SU-DHL-6 (cell line): ENCODE measurements at regions not wholly inside any gene's neighbourhood (a gene's known extent, or its start where the extent isn't known, plus 50 kb on each side); places are given as distances from the start of the nearest gene placed in this dataset.

Source experiments
- H2AFZ ChIP-seq: fragments of 200-600 bp; sonication (generic); 2 replicates; pipeline ENCODE4 v1.6.1; 2014; ENCODE audit warnings: low read depth, mild to moderate bottlenecking, moderate library complexity, mixed read lengths, antibody characterized with exemption, low read length; ENCODE audit not compliant: severe bottlenecking
- H3F3A ChIP-seq: fragments of 200-600 bp; shearing (Covaris generic); 2 replicates; pipeline ENCODE4 v1.6.0; 2016; ENCODE audit warnings: antibody characterized with exemption, mild to moderate bottlenecking; ENCODE audit not compliant: insufficient read depth
- H3K27ac ChIP-seq: fragments of 200-600 bp; sonication (generic); 2 replicates; pipeline ENCODE4 v1.5.1; 2016; ENCODE audit warnings: low read depth, mild to moderate bottlenecking, low read length, moderate library complexity, mixed read lengths
- H3K27me3 ChIP-seq: fragments of 200-600 bp; sonication (generic), shearing (Covaris generic); 2 replicates; pipeline ENCODE4 v1.6.0; 2014; ENCODE audit warnings: mild to moderate bottlenecking, low read length
- H3K36me3 ChIP-seq: fragments of 200-600 bp; sonication (generic); 2 replicates; pipeline ENCODE4 v1.6.1; 2014; ENCODE audit warnings: mild to moderate bottlenecking, low read length, mixed read lengths
- H3K4me2 ChIP-seq: fragments of 300-600, 200-600 bp; shearing (Covaris generic), sonication (generic); 2 replicates; pipeline ENCODE4 v1.6.0; 2014; ENCODE audit warnings: low read length, low read depth, mild to moderate bottlenecking; ENCODE audit not compliant: poor library complexity, severe bottlenecking
- H3K4me3 ChIP-seq: fragments of 200-600 bp; sonication (generic); 2 replicates; pipeline ENCODE4 v1.5.1; 2014; ENCODE audit warnings: antibody characterized with exemption, low read length, mild to moderate bottlenecking, mixed read lengths; ENCODE audit not compliant: insufficient read depth, poor library complexity, severe bottlenecking
- H3K79me2 ChIP-seq: fragments of 200-600 bp; sonication (generic); 2 replicates; pipeline ENCODE4 v1.6.1; 2014; ENCODE audit warnings: mild to moderate bottlenecking, low read length, moderate library complexity; ENCODE audit not compliant: insufficient read depth
- H3K9ac ChIP-seq: fragments of 200-600 bp; sonication (generic); 2 replicates; pipeline ENCODE4 v1.7.0; 2014; ENCODE audit warnings: mild to moderate bottlenecking, low read length
- H3K9me2 ChIP-seq: fragments of 200-600 bp; sonication (generic); replicated peaks from 2 replicates; pipeline ENCODE4 v1.6.1; 2014; ENCODE audit warnings: low read length; ENCODE audit not compliant: insufficient read depth
- H3K9me3 ChIP-seq: fragments of 200-600 bp; sonication (generic); 2 replicates; pipeline ENCODE4 v1.6.1; 2014; ENCODE audit warnings: low read length, mixed read lengths; ENCODE audit not compliant: insufficient read depth
- H4K20me1 ChIP-seq: fragments of 200-600 bp; sonication (generic); 2 replicates; pipeline ENCODE4 v1.6.1; 2014; ENCODE audit warnings: low read depth, mild to moderate bottlenecking, antibody characterized with exemption, low read length, moderate library complexity, mixed read lengths
- EZH2phosphoT487 ChIP-seq: fragments of 200-600 bp; sonication (generic), shearing (Covaris generic); conservative IDR thresholded peaks from 2 replicates; pipeline ENCODE4 v1.6.1; 2018; ENCODE audit warnings: mild to moderate bottlenecking, antibody characterized with exemption, low read length, moderate library complexity, mixed read lengths
- TF ChIP-seq, protein P1 (sequence below): fragments of 200-600 bp; sonication (generic); IDR thresholded peaks from one replicate; pipeline ENCODE4 v1.5.1; 2017; ENCODE audit warnings: antibody characterized with exemption, mild to moderate bottlenecking, low read length, moderate library complexity; ENCODE audit not compliant: insufficient read depth, poor library complexity, severe bottlenecking

DNA sequence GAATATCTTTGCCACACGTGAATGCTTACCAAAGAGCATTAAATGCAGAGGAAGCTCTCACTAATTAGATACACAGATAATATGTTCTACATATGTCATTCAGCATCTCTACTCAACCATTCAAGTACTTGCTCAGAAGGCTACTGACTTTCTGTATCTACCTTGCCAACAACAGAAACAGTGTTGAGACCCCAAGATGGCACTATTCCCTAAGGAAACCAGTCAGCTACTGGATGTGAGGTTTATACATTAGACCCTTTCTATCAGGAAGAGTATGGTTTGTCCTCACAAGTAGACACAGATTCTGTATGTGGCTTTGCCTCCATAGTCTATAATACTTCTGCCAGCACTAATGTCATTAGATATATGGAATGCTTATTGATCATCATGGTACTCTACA is 443.9 kb upstream of the INTU start:
- no peaks in the 10 kb centered on the region for H4K20me1 ChIP-seq
- no peaks in the 10 kb centered on the region for H3K36me3 ChIP-seq
- H3K79me2 ChIP-seq, result no peaks in the 10 kb centered on the region
- H3K9me3 ChIP-seq, result no peaks in the 10 kb centered on the region
- H3K4me2 ChIP-seq, result no peak overlapping the region
- no peak overlapping the region for H3K4me3 ChIP-seq
- H3K9me2 ChIP-seq, result no peaks in the 10 kb centered on the region
- no peaks in the 10 kb centered on the region for H3F3A ChIP-seq
- H3K27me3 ChIP-seq, result no peaks in the 10 kb centered on the region
- no peak overlapping the region for H2AFZ ChIP-seq
- TF ChIP-seq, protein P1, sequence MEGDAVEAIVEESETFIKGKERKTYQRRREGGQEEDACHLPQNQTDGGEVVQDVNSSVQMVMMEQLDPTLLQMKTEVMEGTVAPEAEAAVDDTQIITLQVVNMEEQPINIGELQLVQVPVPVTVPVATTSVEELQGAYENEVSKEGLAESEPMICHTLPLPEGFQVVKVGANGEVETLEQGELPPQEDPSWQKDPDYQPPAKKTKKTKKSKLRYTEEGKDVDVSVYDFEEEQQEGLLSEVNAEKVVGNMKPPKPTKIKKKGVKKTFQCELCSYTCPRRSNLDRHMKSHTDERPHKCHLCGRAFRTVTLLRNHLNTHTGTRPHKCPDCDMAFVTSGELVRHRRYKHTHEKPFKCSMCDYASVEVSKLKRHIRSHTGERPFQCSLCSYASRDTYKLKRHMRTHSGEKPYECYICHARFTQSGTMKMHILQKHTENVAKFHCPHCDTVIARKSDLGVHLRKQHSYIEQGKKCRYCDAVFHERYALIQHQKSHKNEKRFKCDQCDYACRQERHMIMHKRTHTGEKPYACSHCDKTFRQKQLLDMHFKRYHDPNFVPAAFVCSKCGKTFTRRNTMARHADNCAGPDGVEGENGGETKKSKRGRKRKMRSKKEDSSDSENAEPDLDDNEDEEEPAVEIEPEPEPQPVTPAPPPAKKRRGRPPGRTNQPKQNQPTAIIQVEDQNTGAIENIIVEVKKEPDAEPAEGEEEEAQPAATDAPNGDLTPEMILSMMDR, result no peak
- TF ChIP-seq EZH2phosphoT487, result no peak
- no peak overlapping the region for H3K27ac ChIP-seq
- H3K9ac ChIP-seq, result no peak overlapping the region

DNA sequence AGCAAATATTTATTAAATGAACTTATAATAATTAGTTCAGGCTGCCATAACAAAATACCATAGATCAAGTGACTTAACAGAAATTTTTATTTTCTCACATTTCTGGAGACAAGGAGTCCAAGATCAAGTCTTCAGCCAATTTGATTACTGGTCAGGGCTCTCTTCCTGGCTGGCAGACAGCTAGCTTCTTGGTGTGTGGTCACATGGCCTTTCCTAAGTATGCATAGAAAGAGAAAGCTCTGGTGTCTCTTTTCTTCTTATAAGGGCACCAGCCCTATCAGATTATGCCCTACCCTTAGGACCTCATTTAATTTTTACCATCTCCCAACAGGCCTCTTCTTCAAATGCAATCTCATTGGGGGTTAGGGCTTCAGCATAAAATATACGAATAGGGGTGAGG is 438.5 kb upstream of the INTU start:
- H3K4me2 ChIP-seq, result no peak overlapping the region

DNA sequence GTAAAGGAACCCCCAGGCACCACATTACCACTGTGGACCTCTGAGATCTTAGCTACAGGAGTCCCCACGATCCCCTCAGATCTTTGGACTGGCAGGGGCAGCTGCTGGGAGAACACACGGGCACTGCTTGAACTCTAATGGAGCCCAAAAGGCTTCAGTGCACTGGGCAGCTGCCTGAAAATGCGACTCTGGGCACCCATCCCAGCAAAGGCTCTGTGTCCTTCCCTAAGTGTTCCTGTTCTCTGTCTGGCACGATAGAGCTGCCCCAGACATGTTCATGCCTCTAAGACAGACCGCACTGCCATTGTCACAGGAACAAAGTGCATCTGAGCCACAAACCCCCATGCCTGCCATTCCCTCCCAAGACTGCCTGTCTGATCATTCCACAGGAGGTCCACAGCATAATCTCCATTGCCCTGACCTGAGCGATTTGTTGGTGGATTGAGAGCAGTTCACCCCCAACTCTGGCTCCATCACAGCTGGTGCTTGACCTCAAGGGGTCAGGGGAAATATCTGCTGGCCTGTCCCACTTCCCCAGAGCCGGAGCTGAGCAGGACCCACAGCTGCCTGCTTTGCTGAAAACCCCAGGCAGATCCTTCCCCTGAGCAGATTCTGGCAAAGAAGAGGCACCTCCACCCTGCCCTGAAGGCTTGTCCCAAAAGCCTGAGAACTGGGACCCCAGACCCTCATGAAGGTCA is 436.0 kb upstream of the INTU start:
- H3F3A ChIP-seq, result no peaks in the 10 kb centered on the region
- H2AFZ ChIP-seq, result no peak overlapping the region

More for the DNA sequence above, 438.5 kb upstream of the INTU start:
- Histone ChIP-seq H3K4me3 (no peak overlapping the region), H2AFZ (no peak overlapping the region), H3K9me2 (no peaks in the 10 kb centered on the region), H3F3A (no peaks in the 10 kb centered on the region), H3K9ac (no peak overlapping the region), H3K27ac (no peak overlapping the region), H4K20me1 (no peaks in the 10 kb centered on the region), H3K9me3 (no peaks in the 10 kb centered on the region), H3K36me3 (no peaks in the 10 kb centered on the region), H3K27me3 (no peaks in the 10 kb centered on the region), H3K79me2 (no peaks in the 10 kb centered on the region)
- TF ChIP-seq, protein P1, result no peak
- TF ChIP-seq EZH2phosphoT487, result no peak

More for the DNA sequence above, 436.0 kb upstream of the INTU start:
- Histone ChIP-seq H3K27ac (no peak overlapping the region), H3K27me3 (no peaks in the 10 kb centered on the region), H3K9me3 (no peaks in the 10 kb centered on the region), H3K9ac (no peak overlapping the region), H3K9me2 (no peaks in the 10 kb centered on the region), H3K79me2 (no peaks in the 10 kb centered on the region), H3K4me3 (no peak overlapping the region), H3K36me3 (no peaks in the 10 kb centered on the region), H4K20me1 (no peaks in the 10 kb centered on the region), H3K4me2 (no peak overlapping the region)
- no peak for TF ChIP-seq EZH2phosphoT487
- TF ChIP-seq, protein P1, result no peak
